ENCODE measurements at regions not wholly inside any gene's neighbourhood (a gene's known extent, or its start where the extent isn't known, plus 50 kb on each side); places are given as distances from the start of the nearest gene placed in this dataset.

DNA sequence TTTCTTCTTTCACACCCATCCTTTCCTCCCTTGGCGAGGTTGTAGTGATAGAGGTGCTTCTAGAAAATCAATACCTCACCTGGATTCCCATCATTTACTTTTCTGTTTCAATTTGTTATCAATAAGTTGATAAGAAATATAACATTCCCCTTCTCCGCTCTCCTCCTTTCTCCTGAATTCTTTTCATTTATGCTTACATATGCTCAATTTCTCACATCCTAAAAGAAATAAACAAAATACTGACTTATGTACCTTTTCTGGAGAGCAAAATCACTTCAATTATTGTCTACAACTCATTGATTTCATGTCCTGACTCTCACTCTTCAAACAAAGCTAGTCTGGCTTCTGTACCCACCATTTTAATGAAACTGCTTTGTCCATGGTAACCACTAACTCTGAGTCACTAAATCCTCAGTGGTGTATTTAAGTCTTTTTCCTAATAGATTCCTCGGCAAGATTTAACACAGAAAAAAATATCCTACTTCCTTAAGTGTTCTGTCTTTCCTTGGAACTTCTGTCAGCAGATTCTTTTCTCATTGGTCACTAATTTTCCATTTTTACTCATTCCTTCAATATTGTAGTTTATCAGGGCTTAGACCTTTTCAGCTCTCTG, 289.6 kb downstream of the RFPL4B start:
- Histone ChIP-seq H3K27me3 (no peaks in the 10 kb centered on the region), H3K27ac (no peak overlapping the region), H3K36me3 (no peaks in the 10 kb centered on the region), H3K9me3 (no peaks in the 10 kb centered on the region), H3K4me3 (no peak overlapping the region), H3K4me1 (peaks cover 0 to 5% (median 0%) of the 10 kb centered on the region in 4 donors)
- no peak for DNase-seq
- TF ChIP-seq, protein P1, sequence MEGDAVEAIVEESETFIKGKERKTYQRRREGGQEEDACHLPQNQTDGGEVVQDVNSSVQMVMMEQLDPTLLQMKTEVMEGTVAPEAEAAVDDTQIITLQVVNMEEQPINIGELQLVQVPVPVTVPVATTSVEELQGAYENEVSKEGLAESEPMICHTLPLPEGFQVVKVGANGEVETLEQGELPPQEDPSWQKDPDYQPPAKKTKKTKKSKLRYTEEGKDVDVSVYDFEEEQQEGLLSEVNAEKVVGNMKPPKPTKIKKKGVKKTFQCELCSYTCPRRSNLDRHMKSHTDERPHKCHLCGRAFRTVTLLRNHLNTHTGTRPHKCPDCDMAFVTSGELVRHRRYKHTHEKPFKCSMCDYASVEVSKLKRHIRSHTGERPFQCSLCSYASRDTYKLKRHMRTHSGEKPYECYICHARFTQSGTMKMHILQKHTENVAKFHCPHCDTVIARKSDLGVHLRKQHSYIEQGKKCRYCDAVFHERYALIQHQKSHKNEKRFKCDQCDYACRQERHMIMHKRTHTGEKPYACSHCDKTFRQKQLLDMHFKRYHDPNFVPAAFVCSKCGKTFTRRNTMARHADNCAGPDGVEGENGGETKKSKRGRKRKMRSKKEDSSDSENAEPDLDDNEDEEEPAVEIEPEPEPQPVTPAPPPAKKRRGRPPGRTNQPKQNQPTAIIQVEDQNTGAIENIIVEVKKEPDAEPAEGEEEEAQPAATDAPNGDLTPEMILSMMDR (IDR thresholded peaks at IDR 0.05) = no peak
- intact Hi-C loops (cut with DNase I; ENCODE audit: low total_unique reads) = no loop called here

DNA sequence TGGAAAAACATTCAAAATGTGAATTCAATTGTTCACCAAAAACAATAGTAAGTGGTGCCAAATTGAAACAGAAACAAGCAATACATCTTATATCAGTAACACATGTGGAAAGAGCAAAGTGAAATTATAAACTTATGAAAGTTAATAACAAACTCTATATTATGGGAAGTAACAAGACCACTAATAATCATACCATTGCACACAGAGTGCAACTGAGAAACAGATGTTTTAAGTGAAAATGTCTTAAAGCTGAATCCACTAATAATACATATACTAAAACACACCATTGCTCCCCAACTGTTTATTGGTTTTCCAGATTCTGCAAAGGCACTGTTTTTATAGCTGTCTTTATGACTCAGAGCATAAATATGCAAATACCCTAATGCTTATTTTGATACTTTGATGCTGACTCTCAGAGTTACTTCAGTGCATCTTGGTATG, 292.3 kb downstream of the RFPL4B start:
- Histone ChIP-seq H3K4me1 (peaks cover 0 to 5% (median 0%) of the 10 kb centered on the region in 4 donors), H3K4me3 (no peak overlapping the region), H3K36me3 (no peaks in the 10 kb centered on the region), H3K9me3 (no peaks in the 10 kb centered on the region), H3K27me3 (no peaks in the 10 kb centered on the region), H3K27ac (no peak overlapping the region)
- DNase-seq = no peak
- intact Hi-C loops (cut with DNase I; ENCODE audit: low total_unique reads) = no loop called here
- TF ChIP-seq, protein P1 (IDR thresholded peaks at IDR 0.05) = no peak

DNA sequence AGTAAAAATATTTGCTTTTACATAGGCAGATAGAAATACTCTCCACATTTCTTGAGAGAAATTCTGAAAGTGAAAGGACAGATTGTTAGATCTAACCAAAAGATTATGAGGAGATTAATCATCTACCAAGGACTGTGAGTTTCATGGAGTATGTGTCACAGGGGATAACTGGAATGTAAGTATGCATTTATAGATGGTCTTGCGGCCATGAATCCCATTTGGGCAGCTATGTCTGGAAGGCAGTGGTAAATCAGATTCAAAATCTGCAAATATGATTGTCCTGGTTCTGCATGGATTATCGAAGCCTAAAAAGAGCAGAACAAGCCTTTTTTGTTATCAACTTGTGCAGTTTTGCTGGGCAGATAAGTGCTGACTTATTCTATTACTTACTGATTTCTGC, 293.8 kb downstream of the RFPL4B start:
- no peaks in the 10 kb centered on the region for H3K27me3 ChIP-seq
- H3K4me1 ChIP-seq = peaks cover 0 to 5% (median 0%) of the 10 kb centered on the region in 4 donors
- intact Hi-C loops (cut with DNase I; ENCODE audit: low total_unique reads) = no loop called here
- H3K4me3 ChIP-seq = no peak overlapping the region
- no peaks in the 10 kb centered on the region for H3K9me3 ChIP-seq
- no peak overlapping the region for H3K27ac ChIP-seq
- TF ChIP-seq, protein P1 (IDR thresholded peaks at IDR 0.05) = no peak
- H3K36me3 ChIP-seq = no peaks in the 10 kb centered on the region
- no peak for DNase-seq

DNA sequence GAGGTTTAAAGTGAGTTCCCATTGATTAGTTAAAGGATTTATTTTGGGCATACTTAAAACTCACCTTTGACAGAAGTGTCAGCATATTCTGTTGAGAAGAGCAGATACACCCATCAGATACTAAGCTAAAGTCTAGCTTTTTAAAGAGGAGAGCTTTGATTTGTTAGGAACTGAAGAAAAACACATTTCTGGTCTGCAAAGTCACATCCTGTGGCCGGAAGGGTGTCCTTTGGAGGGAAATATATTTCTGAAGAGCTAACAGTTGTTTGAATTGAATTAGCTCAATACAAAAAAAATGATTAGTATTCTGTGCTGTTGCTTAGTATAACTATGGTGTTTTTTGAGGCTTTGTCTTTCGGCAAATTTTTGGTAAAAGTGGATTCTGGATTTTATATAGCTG, 302.7 kb downstream of the RFPL4B start:
- H3K27me3 ChIP-seq = no peaks in the 10 kb centered on the region
- no peak for DNase-seq
- no peak overlapping the region for H3K4me3 ChIP-seq
- H3K9me3 ChIP-seq = no peaks in the 10 kb centered on the region
- no peaks in the 10 kb centered on the region for H3K36me3 ChIP-seq
- H3K27ac ChIP-seq = no peak overlapping the region
- intact Hi-C loops (cut with DNase I; ENCODE audit: low total_unique reads) = no loop called here
- TF ChIP-seq, protein P1 (IDR thresholded peaks at IDR 0.05) = no peak
- H3K4me1 ChIP-seq = peaks cover 0 to 8% (median 0%) of the 10 kb centered on the region in 4 donors

DNA sequence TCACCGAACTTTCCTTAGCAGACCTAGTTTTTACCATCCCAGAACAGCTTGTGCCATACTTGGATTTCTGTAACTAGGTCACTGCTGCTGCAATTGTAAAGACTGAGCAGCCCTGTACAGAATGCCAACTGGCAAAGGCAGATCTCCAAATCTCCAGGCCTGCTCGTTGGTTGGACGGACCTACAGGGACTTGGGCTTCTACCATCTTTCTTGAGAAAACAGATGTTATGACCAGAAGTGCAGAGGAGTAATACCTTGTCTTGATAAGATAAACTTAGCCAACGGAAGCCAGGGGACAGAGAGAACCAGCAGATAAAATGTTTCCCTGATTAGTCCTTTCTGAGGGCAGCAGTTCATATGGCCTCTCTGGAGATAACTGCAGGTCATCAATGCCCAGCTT, 304.1 kb downstream of the RFPL4B start:
- intact Hi-C loops (cut with DNase I; ENCODE audit: low total_unique reads) = no loop called here
- TF ChIP-seq, protein P1 (IDR thresholded peaks at IDR 0.05) = no peak
- Histone ChIP-seq H3K27me3 (no peaks in the 10 kb centered on the region), H3K9me3 (no peaks in the 10 kb centered on the region), H3K36me3 (no peaks in the 10 kb centered on the region), H3K27ac (no peak overlapping the region), H3K4me1 (peaks cover 0 to 8% (median 0%) of the 10 kb centered on the region in 4 donors), H3K4me3 (no peak overlapping the region)
- no peak for DNase-seq

DNA sequence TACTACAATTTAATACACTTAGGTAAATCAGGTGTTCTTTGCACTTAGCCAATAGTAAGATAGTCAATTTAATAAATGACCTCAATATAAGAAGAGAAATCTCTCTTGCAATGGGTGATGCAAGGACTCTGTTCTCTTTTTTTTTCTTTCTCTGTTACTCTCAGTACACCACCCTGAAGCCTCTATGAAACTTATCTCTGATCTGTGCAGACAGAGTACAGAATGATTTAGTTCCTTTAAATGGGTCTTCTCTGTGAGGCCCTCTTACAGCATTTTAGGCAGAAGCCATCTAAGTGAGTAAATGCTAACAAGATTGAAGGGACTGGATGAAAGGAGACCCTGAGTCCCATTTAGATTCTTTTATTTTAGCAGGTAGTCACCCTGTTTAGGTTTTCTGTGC, 312.8 kb downstream of the RFPL4B start:
- DNase-seq = no peak
- no peaks in the 10 kb centered on the region for H3K27me3 ChIP-seq
- intact Hi-C loops (cut with DNase I; ENCODE audit: low total_unique reads) = no loop called here
- no peak overlapping the region for H3K4me3 ChIP-seq
- TF ChIP-seq, protein P1 (IDR thresholded peaks at IDR 0.05) = no peak
- H3K27ac ChIP-seq = no peak overlapping the region
- H3K36me3 ChIP-seq = no peaks in the 10 kb centered on the region
- H3K9me3 ChIP-seq = no peaks in the 10 kb centered on the region
- H3K4me1 ChIP-seq = no peaks in the 10 kb centered on the region

Data from tibial artery (tissue), 4 donors.